RPMI7951 (cell line): ENCODE measurements at regions not wholly inside any gene's neighbourhood (a gene's known extent, or its start where the extent isn't known, plus 50 kb on each side); places are given as distances from the start of the nearest gene placed in this dataset.

Source experiments
- DNase-seq: peaks from one replicate; pipeline ENCODE4 v3.0.0-alpha.2; 2012; ENCODE audit warnings: low read depth

DNA sequence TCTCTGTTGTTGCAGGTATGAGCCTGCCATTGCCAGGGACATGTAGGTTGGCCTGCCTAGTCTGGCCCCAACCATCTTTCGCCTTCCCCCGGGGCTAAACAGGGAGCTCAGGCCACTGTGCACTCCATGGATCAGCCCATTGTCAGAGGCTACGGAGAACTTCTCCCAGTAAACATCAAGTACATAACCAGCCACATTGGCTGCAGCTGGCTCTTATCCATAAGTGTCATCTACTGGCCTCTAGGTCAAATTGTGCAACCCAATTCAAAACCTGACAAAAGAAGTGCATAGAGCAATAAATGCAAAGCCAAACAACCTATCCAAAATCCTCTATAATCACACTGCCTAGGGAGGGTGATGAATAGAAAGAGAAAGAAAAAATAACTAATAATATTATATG is 418.1 kb upstream of the DCC start:
- DNase-seq = no peak

DNA sequence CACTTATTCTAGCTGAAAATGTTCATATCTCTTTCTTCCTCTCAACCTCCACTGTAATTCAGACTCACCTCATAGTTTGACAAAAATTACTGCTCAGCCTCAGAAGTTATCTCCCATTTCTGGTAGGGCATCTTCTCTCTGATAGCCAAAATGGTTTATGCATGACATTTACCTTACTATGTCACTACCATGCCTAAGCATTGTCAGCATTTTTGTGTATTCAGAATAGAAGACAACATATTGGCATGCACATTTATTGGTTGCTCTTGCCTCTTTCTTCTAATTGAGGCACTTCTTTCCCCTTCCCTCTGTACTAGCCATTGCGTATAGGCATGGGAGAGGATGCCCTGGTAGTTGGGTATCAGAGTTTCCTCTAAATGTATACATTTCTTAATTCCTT is 406.1 kb upstream of the DCC start:
- DNase-seq = no peak

DNA sequence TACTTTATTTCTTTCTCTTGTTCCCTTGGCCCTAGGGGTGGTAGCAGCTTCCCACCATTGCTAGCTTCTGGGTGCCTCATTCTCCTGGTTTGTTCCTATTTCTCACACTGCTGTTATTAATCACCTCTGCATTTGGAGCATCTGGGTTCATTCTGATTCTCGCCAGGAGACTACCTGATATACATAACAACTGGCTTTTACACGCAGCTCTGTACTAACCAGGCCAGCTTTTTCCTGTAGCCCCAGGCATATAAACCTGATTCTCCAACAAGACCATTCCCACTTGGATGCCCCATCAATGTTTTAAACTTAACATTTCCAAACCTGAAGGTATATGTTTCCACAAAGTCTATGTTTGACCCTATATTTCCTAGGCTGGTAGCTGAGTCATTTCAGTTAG is 403.9 kb upstream of the DCC start:
- DNase-seq = no peak

DNA sequence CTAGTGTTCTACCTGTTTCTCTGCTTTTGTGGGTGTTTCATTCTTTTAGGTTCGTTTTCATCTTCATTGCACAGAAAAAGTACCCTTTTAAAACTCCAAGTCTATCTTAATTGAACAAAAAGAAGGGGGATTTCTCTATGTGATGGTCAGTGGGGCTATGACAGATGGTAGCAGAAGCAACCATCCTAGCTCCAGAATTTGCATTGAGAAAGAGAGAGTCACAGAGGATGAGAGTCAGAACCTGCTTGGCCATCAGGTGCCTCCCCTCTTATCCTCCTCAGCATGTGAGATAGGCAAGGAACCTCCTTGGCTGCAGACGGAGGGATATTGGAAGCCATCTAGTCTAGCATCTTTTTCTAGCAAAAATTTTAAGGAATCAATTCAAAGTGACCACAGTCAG is 398.0 kb upstream of the DCC start:
- DNase-seq = no peak

DNA sequence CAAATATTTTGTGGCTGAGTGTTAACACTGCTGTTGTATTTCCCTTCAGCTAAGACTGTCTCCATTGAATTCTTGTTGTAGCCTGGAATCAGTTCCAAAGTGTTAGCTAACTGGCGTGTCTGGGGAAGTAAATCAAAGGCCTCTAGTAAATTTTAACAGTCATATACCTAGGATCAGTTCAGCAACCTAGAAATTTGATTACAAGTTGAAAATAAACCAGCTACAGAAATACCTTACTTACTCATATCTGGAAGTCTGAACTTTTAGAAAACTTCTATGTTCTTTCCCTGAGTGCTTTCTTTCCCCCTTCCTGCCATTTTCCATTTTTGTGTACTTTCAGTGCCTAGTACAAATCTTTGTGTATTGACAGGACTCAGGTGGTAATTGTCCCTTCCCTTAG is 396.7 kb upstream of the DCC start:
- no peak for DNase-seq

DNA sequence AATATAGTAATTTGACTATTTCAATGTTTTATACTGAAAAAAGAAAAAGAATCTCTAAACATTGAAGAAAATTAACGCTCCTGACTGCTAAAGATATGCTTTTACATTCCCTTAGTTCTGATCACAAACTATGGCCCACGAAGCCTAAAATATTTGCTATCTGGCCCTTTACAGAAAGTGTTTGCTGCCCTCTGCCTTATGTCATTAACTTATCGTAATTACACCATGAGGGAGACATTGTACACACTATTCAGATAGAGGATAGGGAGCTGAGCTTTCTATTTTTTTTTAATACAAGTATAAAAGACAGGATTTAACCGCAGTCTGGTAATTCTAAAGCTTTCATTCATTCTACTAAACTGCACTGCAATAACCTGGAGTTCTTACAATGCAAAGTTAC is 393.1 kb upstream of the DCC start:
- DNase-seq = no peak

DNA sequence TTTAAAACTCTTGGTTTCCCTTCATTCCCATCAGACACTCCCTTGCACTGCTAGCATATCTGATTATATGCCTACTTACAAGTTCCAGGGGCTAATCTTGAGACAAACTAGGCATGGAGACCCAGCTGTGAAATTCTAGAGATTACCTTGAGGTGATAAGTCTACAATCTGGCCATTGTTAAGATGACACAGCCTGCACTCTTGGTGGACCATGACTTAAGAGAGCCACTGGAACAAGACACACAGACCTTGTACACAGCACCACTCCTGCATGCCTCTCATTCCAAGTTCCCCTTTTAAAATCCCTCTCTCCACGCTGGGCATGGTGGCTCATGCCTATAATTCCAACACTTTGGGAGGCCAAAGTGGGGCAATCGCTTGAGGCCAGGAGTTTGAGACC is 387.2 kb upstream of the DCC start:
- DNase-seq = no peak

DNA sequence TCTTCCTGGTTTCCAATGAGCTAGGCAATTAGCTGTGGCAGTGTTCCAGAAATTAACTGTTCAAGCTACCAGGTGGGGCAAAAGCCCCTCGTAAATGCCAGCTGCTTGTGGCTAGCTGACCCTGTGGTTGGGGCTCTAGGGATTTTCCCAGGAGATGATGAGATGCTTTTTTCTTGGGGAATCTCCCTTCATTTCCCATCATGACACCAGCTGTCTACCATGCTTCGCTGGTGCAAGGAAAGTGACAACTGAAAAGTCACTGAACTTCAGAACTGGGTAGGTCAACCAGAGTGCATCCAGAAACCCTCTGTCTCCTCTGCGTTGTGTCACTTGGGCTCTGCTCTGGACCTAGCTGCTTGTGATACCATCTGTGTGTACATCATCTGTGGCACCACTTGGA is 386.5 kb upstream of the DCC start:
- no peak for DNase-seq

DNA sequence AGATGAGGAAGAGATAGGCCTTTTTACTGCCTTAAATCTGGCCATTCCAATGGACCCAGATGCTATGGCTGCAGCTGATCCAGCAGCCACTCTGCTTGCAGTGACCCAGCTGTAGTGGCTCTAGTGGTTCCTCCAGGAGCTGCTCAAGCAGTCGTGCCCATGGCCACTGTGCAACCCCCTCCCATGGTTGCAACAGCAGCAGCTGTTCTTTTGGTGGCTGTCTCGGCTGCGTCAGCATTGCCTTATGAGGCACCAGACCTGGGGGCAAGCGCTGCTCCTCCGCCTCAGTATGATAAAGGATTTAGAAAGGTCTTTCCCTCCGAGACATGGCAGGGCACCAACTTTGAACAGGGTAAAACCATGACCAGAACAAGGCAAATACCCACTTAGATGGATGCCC is 384.9 kb upstream of the DCC start:
- no peak for DNase-seq

DNA sequence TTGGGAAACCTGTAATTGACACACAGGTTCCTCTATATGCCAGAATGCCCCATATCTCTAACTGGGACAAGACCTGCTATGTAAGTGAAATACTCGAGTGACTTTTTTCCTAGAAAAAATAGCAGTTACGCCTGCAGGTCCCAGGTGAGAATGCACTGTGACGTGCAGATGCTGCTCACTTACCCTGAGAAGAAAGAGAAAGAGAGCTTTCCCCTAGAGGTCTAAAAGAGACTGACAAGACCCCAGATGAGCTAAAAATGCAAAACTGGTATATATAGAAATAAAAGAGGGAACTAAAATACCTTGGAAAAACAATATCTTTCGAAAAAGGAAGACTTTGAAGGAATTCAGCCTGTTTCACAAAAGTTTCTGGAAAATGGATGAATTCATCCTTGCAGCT is 383.0 kb upstream of the DCC start:
- DNase-seq = no peak

DNA sequence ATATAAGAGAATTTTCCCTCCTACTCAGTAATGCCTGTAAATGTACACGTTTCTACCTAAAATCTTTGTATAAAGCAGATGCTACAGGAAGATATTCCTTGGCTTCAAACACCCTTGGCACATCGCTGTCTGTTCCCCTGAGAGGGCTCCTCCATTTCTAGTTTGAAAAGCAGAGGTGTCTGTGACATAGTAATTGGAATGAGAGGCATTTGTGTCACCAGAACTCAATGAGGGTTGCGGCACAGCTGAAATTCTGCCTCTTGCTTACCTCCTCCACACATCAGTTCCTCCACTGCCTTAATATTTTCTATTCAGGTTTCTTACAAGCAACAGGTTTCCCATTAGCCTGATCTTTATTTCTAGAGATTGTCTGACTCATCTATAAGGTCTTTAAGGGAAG is 359.9 kb upstream of the DCC start:
- DNase-seq = no peak

DNA sequence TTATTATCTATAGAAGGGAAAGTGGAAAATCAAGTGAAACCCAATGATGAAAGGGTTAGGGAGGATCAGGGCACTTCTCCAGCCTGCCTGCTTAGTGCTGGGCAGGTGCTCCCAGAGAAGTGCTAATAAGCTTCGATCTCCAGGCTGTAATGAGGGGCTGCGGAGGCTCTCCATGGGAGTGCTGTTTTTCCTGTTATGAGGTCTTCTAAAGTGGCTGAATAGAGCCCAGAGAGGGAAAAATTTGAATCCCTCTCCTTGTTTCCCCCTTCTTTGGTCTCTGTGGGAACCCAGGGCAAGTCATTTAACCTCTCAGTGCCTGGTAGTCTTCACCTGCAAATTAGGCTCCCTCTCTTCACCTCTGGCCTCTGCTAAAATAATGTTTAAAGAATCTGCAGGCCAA is 351.7 kb upstream of the DCC start:
- DNase-seq = no peak

DNA sequence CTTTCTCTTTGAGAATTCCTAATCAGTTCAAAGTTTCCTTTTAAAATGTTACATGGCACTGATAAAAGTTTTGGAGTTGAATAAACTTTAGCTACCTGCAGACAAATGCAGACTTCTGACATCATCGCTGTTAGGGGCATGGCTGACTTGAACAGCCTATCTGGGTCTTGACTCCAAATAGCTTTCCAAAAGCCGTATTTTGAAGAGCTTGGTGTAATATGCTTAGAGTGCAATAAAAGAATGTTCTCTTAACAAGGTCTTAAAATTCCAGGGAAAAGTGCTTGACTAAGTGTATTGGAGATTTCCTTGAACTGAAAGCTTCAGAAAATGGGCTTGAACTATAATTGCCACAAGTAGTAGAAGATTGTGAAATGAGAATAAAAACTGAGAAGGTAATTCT is 342.9 kb upstream of the DCC start:
- no peak for DNase-seq

DNA sequence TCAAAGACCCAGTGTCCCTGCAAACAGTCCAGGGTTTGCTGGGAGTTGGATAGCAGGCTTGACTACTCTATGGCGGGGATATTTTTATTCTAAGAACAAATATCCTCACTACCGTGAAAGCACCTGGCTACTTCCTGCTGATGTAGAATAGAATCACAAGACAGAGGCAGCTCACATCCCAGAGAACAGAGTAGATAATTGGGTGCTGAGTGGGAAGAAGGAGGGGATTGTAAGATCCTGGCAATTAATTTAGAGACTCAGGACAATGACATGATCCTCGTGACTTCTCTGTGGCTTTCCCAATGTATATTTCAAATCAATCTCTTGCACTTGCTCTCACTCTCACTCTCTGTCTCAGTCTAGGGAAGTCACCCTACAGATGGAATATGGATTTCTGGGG is 341.9 kb upstream of the DCC start:
- no peak for DNase-seq

DNA sequence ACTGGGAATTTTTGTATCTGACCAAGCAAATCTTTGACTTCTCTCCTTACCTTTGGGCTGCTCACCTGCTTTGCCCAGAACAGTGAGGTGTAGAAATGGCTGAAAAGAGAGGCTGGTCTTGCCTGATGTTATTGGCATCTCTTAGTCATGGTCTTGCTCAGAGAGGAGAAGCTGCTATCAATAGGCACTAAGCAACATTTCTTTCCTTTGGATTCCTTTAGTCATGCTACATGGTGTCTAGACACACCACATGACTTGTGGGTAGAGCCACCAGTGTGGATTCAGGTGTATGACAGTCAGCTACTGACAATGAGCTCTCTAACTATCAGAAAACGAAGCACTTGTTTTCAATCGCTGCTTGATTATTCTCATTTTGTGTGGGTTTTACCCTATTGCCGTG is 341.3 kb upstream of the DCC start:
- no peak for DNase-seq

DNA sequence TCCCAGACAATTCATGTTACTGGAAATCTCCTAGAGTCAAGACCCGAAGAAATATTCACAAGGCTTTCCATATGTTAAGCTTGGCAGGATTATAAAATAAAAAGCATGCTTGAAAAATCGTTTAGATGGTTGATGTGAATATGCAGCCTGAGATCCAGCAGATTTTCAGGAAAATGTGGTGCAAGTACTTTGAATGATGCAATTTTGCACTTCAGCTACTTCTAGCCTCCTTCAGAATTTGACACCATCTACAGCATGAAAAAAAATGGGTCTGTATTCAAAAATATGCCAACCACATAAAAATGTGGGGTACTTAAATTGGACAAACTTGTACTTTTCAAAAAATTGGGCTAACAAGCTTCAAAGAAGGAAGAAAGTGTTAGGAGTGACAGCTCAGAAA is 340.6 kb upstream of the DCC start:
- DNase-seq = no peak

DNA sequence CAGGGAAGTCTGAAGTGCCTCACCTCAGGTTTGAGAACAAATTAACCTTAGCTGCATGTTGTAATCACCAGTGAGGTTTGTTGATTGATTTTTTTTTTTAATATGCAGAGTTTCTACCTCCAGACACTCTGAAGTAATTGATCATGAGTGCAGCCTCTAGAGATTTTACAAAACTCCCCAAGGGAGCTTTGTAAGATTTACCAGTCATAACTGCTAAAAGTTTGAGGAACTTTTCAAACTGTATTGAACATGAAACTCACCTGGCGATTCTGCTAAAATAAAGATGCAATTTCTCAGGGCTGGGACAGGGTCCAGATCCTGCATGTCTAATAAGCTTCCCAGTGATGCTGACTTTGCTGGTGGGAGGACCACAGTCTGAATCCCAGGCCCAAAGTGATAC is 339.6 kb upstream of the DCC start:
- no peak for DNase-seq

DNA sequence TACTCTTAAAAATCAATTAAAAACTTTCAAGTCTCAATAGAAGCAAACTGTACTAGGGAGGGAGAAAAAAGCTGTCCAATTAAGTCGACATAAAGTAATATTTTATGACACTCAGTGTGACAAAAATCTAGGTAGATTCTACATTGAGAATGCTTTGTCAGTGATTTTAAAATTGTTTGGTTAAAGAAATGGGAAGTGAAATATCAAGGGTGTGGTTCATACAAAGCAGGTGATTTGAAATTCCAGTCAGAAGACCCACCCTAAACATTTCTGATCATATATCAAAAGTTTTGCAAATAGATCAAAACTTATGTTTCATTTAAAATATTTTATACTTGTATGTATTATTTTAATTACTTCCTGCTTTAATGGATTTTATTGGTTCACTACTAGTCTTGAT is 338.9 kb upstream of the DCC start:
- no peak for DNase-seq

DNA sequence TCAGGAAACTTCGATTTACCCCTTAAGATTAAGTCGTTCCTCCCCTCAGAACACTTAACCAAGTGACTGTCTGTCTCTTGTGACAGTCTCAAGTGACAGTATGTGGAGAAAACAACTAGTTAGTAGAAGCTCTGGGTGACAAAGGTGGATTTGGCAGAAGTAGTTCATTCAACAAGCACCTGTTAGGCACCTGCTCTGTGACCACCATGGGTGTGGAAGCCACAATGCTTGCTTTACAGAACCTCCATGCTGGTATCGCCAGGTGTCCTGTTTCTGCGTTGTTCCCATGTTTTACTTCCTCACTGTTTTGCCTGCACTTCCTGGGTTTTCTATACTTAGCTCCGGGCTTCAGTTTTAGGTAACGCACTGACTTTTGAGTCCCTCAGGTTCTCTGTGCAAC is 337.4 kb upstream of the DCC start:
- no peak for DNase-seq

DNA sequence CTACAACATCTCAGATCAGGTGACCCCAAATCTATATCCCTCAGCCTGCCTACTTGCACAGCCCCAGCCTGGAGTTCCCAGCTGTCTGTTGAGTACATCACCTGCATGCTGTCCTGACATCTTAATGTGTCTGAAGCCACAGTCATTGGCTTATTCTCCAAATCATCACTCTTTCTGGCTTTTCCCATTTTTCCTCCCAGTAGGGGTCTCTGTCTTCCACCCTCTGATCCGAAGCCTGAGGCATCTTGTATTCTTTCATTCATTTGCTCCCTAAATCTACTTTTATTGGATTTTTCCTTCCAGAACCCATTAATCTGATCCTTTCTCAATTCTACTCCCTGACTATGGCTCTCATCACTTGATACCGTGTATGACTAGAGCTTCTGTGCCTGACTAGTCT is 332.9 kb upstream of the DCC start:
- DNase-seq = no peak

DNA sequence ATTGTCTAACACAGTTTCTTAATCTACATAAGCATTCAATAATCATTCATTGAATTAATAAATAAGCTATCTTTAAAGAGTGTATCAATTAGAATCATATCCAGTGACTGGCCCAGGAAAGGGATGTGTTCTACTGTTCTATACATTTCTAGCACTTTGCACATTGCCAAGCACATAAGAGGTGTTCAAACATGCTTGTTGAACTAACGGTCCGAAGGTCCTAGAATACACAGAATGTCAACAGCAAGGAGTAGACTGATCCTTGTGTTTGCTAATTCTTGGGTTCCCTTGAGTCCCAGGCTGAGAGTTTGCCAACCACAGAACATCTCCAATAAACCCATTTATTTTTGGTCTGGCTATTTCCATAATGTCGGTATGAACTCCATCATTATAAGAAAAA is 331.7 kb upstream of the DCC start:
- no peak for DNase-seq

DNA sequence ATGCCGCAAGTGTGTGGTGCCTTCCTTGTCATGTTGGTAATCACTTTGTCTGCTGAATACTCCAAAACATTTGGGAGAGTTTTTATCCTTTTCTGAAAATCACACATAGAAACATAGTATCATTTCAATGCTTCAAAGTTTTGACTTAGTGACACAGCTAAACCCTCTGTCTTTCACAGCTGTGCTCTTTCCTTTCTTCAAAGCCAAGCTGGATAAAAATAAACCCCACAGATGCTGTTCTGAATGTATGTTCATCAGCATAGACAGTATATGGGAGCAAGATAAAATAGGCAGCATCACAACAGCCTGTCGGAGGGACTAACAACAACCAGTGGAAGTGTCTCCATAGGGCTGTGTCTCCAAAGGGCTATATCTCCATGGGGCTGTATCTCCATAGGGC is 331.3 kb upstream of the DCC start:
- DNase-seq = no peak

DNA sequence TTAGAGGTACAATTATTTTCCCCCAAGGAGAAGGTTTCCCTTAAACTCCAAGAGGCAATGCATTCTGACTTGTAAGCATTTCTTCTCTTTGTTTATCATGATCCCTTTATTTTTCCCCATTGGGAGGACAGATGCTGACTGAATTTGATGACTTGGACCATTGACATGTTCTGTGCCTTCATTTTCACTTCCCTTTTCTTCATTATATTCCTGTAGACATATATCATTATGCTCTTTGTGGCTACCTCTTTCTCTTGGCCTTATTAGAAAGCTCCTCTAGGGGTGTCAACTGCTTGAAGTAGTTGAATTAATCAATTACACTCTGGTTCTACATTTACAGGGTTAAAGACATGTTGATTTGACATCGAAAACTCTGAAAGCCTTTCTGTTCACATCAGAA is 330.0 kb upstream of the DCC start:
- DNase-seq = no peak

DNA sequence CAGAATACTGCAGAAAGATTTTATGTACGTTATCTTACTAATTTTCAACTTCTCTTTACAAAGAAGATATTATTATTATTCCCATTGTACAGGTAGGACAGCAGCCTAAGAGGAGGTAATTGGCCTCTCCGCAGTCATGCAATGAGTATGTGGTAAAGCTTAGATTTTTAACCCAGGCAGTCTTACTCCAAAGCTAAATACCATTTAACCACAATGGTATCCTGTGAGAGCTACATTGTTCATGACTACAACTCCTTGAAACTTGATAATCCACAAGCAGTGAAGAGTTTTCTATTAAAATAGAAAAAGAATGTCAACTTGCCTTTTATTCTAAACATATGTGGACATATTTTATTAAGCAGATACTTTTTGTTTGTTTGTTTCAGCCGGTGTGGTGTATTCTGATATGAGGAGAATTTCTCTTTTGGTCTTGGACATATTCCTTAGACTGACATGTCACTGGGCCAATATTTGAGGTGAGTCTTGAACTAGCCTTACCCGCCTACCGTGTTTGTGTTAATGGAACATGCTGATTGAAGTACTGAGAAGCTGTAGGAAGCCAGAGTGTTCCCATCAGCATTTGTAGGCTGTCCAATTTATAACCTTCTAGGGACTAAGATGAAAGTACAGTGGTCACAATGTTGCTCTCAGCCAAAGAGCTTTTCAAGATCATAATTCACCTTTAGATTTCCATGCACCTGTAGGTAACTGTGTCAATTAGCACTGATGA is 293.9 kb upstream of the DCC start:
- DNase-seq = no peak

DNA sequence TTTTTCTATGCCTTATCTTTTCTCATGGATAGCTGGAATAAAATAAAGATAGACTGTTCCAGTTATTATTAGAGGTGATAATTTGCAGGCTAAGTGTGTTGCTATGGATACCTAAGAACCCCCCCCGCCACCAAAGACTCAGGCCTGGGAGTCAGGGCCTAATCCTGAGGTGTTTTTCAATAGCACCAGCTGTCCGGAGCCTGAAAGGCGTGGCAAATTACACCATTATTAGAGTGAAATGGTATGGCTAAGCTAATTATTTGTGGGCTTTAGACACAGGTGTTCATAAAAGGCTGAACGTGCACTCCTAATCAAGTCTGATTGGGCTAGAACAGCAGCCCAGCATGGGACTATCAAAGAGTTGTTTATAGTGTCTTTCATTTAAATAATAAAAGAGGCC is 293.2 kb upstream of the DCC start:
- DNase-seq = no peak
